Endothelial cell of umbilical vein (primary cell): ENCODE measurements at regions not wholly inside any gene's neighbourhood (a gene's known extent, or its start where the extent isn't known, plus 50 kb on each side); places are given as distances from the start of the nearest gene placed in this dataset.

Experiments used
- BruUV-seq: library from RNA; stranded (reverse); fragments of 400-500 nt; replicated peaks from 2 replicates; lab custom pipeline; 2021; lab: Mats Ljungman, UMichigan
- CTCF ChIA-PET: fragments of 300-600, 350-600 bp; sonication (Branson Sonifier 250); formaldehyde crosslinking; loops from one replicate; lab custom pipeline; 2021; ENCODE audit warnings: antibody characterized with exemption, inconsistent platforms; lab: Charles Lee
- POLR2A ChIA-PET: fragments of 300-600, 350-600 bp; sonication (Branson Sonifier 250); formaldehyde crosslinking; loops from one replicate; lab custom pipeline; 2021; ENCODE audit warnings: antibody characterized with exemption, inconsistent platforms; lab: Charles Lee
- DNase-seq: peaks from one replicate; pipeline ENCODE4 v3.0.0-alpha.2; 2011; ENCODE audit warnings: low read depth, low spot score
- FAIRE-seq: peaks from 2 replicates; lab custom pipeline; 2011; peaks lifted over from hg19 to GRCh38; lab: Jason Lieb, UNC
- H2AFZ ChIP-seq: 2 replicates; pipeline ENCODE4 v1.6.0; 2012; ENCODE audit warnings: low read depth, low read length, control low read depth, inconsistent platforms
- H3K27ac ChIP-seq: 2 replicates; pipeline ENCODE4 v1.5.1; 2011; ENCODE audit warnings: low read depth, mild to moderate bottlenecking, control low read depth, low read length, moderate library complexity; ENCODE audit not compliant: insufficient read depth
- H3K27me3 ChIP-seq, 2 experiments: 2 replicates each; pipeline versions ENCODE4 v1.6.0 to v1.6.1; 2011; ENCODE audit warnings: low read length in 2 of 2, mixed read lengths in 1 of 2; ENCODE audit not compliant: control insufficient read depth in 2 of 2, insufficient read depth in 2 of 2
- H3K36me3 ChIP-seq, 2 experiments: 2 replicates in 1 of 2; 3 replicates in 1 of 2; pipeline ENCODE4 v1.5.1; 2011; ENCODE audit warnings: low read length in 2 of 2, mild to moderate bottlenecking in 1 of 2, moderate library complexity in 1 of 2; ENCODE audit not compliant: control insufficient read depth in 2 of 2, insufficient read depth in 2 of 2; ENCODE audit errors: extremely low read depth in 1 of 2
- H3K4me1 ChIP-seq: 3 replicates; pipeline ENCODE4 v1.5.1; 2011; ENCODE audit warnings: mild to moderate bottlenecking, low read length; ENCODE audit not compliant: control insufficient read depth, insufficient read depth; ENCODE audit errors: extremely low read depth
- H3K4me2 ChIP-seq: 2 replicates; pipeline ENCODE4 v1.6.1; 2011; ENCODE audit warnings: low read length, control low read depth, mixed read lengths; ENCODE audit not compliant: insufficient read depth
- H3K4me3 ChIP-seq, 3 experiments: fragments of 200-600 bp in 1 of 3; sonication (generic), shearing (Covaris generic) in 1 of 3; replicated peaks in 1 of 3; 2 replicates each; pipeline ENCODE4 v1.5.1; 2011 to 2016; ENCODE audit warnings: control low read depth in 3 of 3, low read length in 3 of 3, mild to moderate bottlenecking in 2 of 3, inconsistent platforms in 1 of 3, low read depth in 1 of 3, moderate library complexity in 1 of 3; ENCODE audit not compliant: insufficient read depth in 1 of 3
- H3K79me2 ChIP-seq: 2 replicates; pipeline ENCODE4 v1.6.0; 2012; ENCODE audit warnings: low read length, inconsistent platforms; ENCODE audit not compliant: control insufficient read depth, insufficient read depth
- H3K9ac ChIP-seq: replicated peaks from 2 replicates; pipeline ENCODE3; 2011; ENCODE audit warnings: low read length, control low read depth; ENCODE audit not compliant: insufficient read depth; ENCODE audit errors: extremely low read depth
- H3K9me1 ChIP-seq: replicated peaks from 3 replicates; pipeline ENCODE4 v1.6.0; 2011; ENCODE audit warnings: mild to moderate bottlenecking, low read length; ENCODE audit not compliant: control insufficient read depth, insufficient read depth; ENCODE audit errors: extremely low read depth
- H3K9me3 ChIP-seq: replicated peaks from 2 replicates; pipeline ENCODE4 v1.5.1; 2012; ENCODE audit warnings: low read length, inconsistent platforms; ENCODE audit not compliant: control insufficient read depth, insufficient read depth
- H4K20me1 ChIP-seq: replicated peaks from 2 replicates; pipeline ENCODE3; 2011; ENCODE audit warnings: mild to moderate bottlenecking, low read length; ENCODE audit not compliant: control insufficient read depth, insufficient read depth; ENCODE audit errors: extremely low read depth
- EZH2 ChIP-seq: IDR thresholded peaks from 2 replicates; pipeline ENCODE4 v1.6.1; 2012; ENCODE audit warnings: borderline replicate concordance, low read depth, mild to moderate bottlenecking, moderate library complexity, low read length, inconsistent platforms; ENCODE audit not compliant: severe bottlenecking
- FOS ChIP-seq: IDR thresholded peaks from 2 replicates; pipeline ENCODE4 v1.6.1; 2011; ENCODE audit warnings: mild to moderate bottlenecking, low read length, moderate library complexity, borderline replicate concordance; ENCODE audit not compliant: insufficient read depth
- GATA2 ChIP-seq: IDR thresholded peaks from 2 replicates; pipeline ENCODE4 v1.7.0; 2011; ENCODE audit warnings: low read depth, mild to moderate bottlenecking, moderate library complexity, mixed read lengths, low read length; ENCODE audit not compliant: insufficient read length, insufficient read depth
- JUN ChIP-seq: IDR thresholded peaks from 2 replicates; pipeline ENCODE4 v1.6.1; 2011; ENCODE audit warnings: borderline replicate concordance, low read depth; ENCODE audit not compliant: insufficient read length, insufficient read depth
- POLR2A ChIP-seq: IDR thresholded peaks from 2 replicates; pipeline ENCODE4 v1.6.1; 2012; ENCODE audit warnings: low read depth, mild to moderate bottlenecking, control low read depth, low read length
- POLR2AphosphoS5 ChIP-seq: IDR thresholded peaks from 2 replicates; pipeline ENCODE4 v1.6.1; 2012; ENCODE audit warnings: low read depth, mild to moderate bottlenecking, control low read depth, low read length, moderate library complexity; ENCODE audit not compliant: insufficient read depth
- dilution Hi-C: fragments of 300-500 bp; cut with MboI; formaldehyde crosslinking; loops from one replicate; pipeline ENCODE4 v1.15.0; 2019; ENCODE audit warnings: low sequenced_read_pairs; ENCODE audit not compliant: extremely low pct_ligation_motif_present
- intact Hi-C: fragments of 100-400 bp; cut with micrococcal nuclease; formaldehyde crosslinking; loops from one replicate; pipeline ENCODE4 v1.10.0; 2022
- TF ChIP-seq, protein P1 (sequence below): IDR thresholded peaks from 2 replicates; pipeline ENCODE4 v1.6.1; 2011; ENCODE audit not compliant: insufficient read depth, insufficient read length
- TF ChIP-seq, protein P2 (sequence below), 2 donors: IDR thresholded peaks; 1 replicate in 1 of 2; 2 replicates in 1 of 2; pipeline ENCODE4 v1.5.1; 2011; ENCODE audit warnings: low read length in 2 of 2, mild to moderate bottlenecking in 2 of 2, moderate library complexity in 2 of 2, control low read depth in 1 of 2, inconsistent platforms in 1 of 2, low read depth in 1 of 2; ENCODE audit not compliant: insufficient read depth in 1 of 2; ENCODE audit errors: extremely low read depth in 1 of 2

DNA sequence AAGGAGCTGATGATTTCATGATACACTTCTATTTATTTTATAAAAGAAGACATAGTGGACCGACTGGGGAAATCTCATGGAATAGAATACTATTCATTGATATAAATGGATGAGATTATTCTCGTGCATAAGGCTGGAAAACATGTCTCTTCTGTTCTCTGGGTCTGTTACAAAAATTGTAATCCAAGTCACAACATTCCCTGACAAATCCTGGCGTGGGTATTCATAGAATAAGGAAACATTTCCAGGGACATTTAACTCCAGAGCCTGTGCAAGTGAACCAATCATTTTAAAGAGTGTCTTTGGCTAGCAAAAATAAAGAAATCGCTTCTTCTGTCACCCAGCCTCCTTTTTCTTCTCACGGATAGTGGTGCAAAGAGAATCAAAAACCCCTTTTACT is 1148.5 kb upstream of the AUTS2 start:
- Histone ChIP-seq H3K4me1 (no peaks in the 10 kb centered on the region), H3K27me3 (no peaks in the 10 kb centered on the region), H3K9me3 (peaks cover 7% of the 10 kb centered on the region), H2AFZ (no peak overlapping the region), H3K27ac (no peak overlapping the region), H4K20me1 (no peaks in the 10 kb centered on the region), H3K9ac (no peak overlapping the region), H3K36me3 (no peaks in the 10 kb centered on the region), H3K4me2 (no peak overlapping the region), H3K4me3 (no peak overlapping the region), H3K9me1 (no peaks in the 10 kb centered on the region), H3K79me2 (no peaks in the 10 kb centered on the region)
- TF ChIP-seq POLR2AphosphoS5 (no peak), JUN (no peak), GATA2 (no peak), FOS (no peak), EZH2 (no peak), POLR2A (no peak)
- TF ChIP-seq, protein P1, sequence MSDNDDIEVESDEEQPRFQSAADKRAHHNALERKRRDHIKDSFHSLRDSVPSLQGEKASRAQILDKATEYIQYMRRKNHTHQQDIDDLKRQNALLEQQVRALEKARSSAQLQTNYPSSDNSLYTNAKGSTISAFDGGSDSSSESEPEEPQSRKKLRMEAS: no peak
- TF ChIP-seq, protein P2, sequence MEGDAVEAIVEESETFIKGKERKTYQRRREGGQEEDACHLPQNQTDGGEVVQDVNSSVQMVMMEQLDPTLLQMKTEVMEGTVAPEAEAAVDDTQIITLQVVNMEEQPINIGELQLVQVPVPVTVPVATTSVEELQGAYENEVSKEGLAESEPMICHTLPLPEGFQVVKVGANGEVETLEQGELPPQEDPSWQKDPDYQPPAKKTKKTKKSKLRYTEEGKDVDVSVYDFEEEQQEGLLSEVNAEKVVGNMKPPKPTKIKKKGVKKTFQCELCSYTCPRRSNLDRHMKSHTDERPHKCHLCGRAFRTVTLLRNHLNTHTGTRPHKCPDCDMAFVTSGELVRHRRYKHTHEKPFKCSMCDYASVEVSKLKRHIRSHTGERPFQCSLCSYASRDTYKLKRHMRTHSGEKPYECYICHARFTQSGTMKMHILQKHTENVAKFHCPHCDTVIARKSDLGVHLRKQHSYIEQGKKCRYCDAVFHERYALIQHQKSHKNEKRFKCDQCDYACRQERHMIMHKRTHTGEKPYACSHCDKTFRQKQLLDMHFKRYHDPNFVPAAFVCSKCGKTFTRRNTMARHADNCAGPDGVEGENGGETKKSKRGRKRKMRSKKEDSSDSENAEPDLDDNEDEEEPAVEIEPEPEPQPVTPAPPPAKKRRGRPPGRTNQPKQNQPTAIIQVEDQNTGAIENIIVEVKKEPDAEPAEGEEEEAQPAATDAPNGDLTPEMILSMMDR (IDR thresholded peaks at IDR 0.05; ENCODE audit: extremely low read depth in 1 of 2, insufficient read depth in 1 of 2, low read depth in 1 of 2, low read length in 2 of 2): no peak
- DNase-seq (no peak), FAIRE-seq (no peak)
- CTCF ChIA-PET: no interaction called here
- POLR2A ChIA-PET: no interaction called here
- no TSS peak for BruUV-seq
- dilution Hi-C loops: no loop called here
- intact Hi-C loops: no loop called here
